ENCODE measurements at regions not wholly inside any gene's neighbourhood (a gene's known extent, or its start where the extent isn't known, plus 50 kb on each side); places are given as distances from the start of the nearest gene placed in this dataset.

GRCh38 chr10:118965645-118966044, 63.9 kb upstream of the NANOS1 start:
- Histone ChIP-seq H3K9me3 (no peaks in the 10 kb centered on the region), H3K27me3 (no peaks in the 10 kb centered on the region), H3K4me3 (ENCODE audit: low read depth, low read length) (no peak overlapping the region), H3K4me1 (0 out of 2 replicates have a peak, but pooled peaks cover 3% of the 10 kb centered on the region), H3K36me3 (no peaks in the 10 kb centered on the region)
- DNase-seq = no peak
- TF ChIP-seq CTCF (IDR thresholded peaks at IDR 0.05; ENCODE audit: low read depth, low read length) = no peak

- Histone ChIP-seq H3K4me3 (ENCODE audit: low read depth, low read length) (no peak overlapping the region), H3K27me3 (no peaks in the 10 kb centered on the region), H3K36me3 (no peaks in the 10 kb centered on the region), H3K9me3 (no peaks in the 10 kb centered on the region), H3K4me1 (0 out of 2 replicates have a peak, but pooled peaks cover 4% of the 10 kb centered on the region)
- TF ChIP-seq CTCF (IDR thresholded peaks at IDR 0.05; ENCODE audit: low read depth, low read length) = no peak
- no peak for DNase-seq
Observed at GRCh38 chr10:118966076-118966849, 63.3 kb upstream of the NANOS1 start.

GRCh38 chr10:118966850-118967125, 62.7 kb upstream of the NANOS1 start:
- Histone ChIP-seq H3K36me3 (no peaks in the 10 kb centered on the region), H3K27me3 (no peaks in the 10 kb centered on the region), H3K9me3 (no peaks in the 10 kb centered on the region), H3K4me1 (0 out of 2 replicates have a peak, but pooled peaks cover 5% of the 10 kb centered on the region), H3K4me3 (ENCODE audit: low read depth, low read length) (no peak overlapping the region)
- TF ChIP-seq CTCF (IDR thresholded peaks at IDR 0.05; ENCODE audit: low read depth, low read length) = no peak
- no peak for DNase-seq

- Histone ChIP-seq H3K4me1 (0 out of 2 replicates have a peak, but pooled peaks cover 9% of the 10 kb centered on the region), H3K9me3 (no peaks in the 10 kb centered on the region), H3K27me3 (no peaks in the 10 kb centered on the region), H3K36me3 (no peaks in the 10 kb centered on the region), H3K4me3 (ENCODE audit: low read depth, low read length) (no peak overlapping the region)
- no peak for TF ChIP-seq CTCF (IDR thresholded peaks at IDR 0.05; ENCODE audit: low read depth, low read length)
- DNase-seq = no peak
Observed at GRCh38 chr10:118967160-118967559, 62.4 kb upstream of the NANOS1 start.

- no peak for DNase-seq
- TF ChIP-seq CTCF (IDR thresholded peaks at IDR 0.05; ENCODE audit: low read depth, low read length) = no peak
Observed at GRCh38 chr10:118968060-118968459, 61.5 kb upstream of the NANOS1 start.

GRCh38 chr10:118968482-118968881, 61.0 kb upstream of the NANOS1 start:
- Histone ChIP-seq H3K4me1 (0 out of 2 replicates have a peak, but pooled peaks cover 9% of the 10 kb centered on the region), H3K4me3 (ENCODE audit: low read depth, low read length) (no peak overlapping the region), H3K36me3 (no peaks in the 10 kb centered on the region), H3K9me3 (no peaks in the 10 kb centered on the region), H3K27me3 (no peaks in the 10 kb centered on the region)
- DNase-seq = no peak
- TF ChIP-seq CTCF (IDR thresholded peaks at IDR 0.05; ENCODE audit: low read depth, low read length) = no peak

More at GRCh38 chr10:118968060-118968459, 61.5 kb upstream of the NANOS1 start:
- H3K27me3 ChIP-seq = no peaks in the 10 kb centered on the region
- H3K36me3 ChIP-seq = no peaks in the 10 kb centered on the region
- H3K4me3 ChIP-seq (ENCODE audit: low read depth, low read length) = no peak overlapping the region
- 0 out of 2 replicates have a peak, but pooled peaks cover 9% of the 10 kb centered on the region for H3K4me1 ChIP-seq
- H3K9me3 ChIP-seq = no peaks in the 10 kb centered on the region

All from BE2C (cell line).